Heart left ventricle (tissue), 16 donors: ENCODE measurements at regions not wholly inside any gene's neighbourhood (a gene's known extent, or its start where the extent isn't known, plus 50 kb on each side); places are given as distances from the start of the nearest gene placed in this dataset.

Experiments used
- ATAC-seq, 4 donors: fragments of 200-7000 bp; cut with Tn5 transposase; one replicate each; pipeline ENCODE4 v1.9.1; 2020 to 2022; ENCODE audit warnings: moderate library complexity in 4 of 4, mild to moderate bottlenecking in 3 of 4, moderate number of reproducible peaks in 1 of 4
- DNase-seq, 5 donors: peaks; one replicate each; pipeline ENCODE4 v3.0.0-alpha.2; 2020
- H3K27ac ChIP-seq, 12 donors: fragments of 200-600 bp; sonication (generic) in 4 of 12; one replicate each; pipeline versions ENCODE4 v1.5.0 to v1.8.0; 2016 to 2022; ENCODE audit warnings: mild to moderate bottlenecking in 2 of 12
- H3K27me3 ChIP-seq, 9 donors: fragments of 200-600 bp; sonication (generic) in 2 of 9; one replicate each; pipeline versions ENCODE4 v1.5.1 to v1.8.0; 2016 to 2022; ENCODE audit warnings: mild to moderate bottlenecking in 3 of 9
- H3K36me3 ChIP-seq, 9 donors: fragments of 200-600 bp; sonication (generic) in 2 of 9; one replicate each; pipeline versions ENCODE4 v1.5.0 to v1.8.0; 2018 to 2022; ENCODE audit warnings: mild to moderate bottlenecking in 2 of 9
- H3K4me1 ChIP-seq, 12 donors: fragments of 200-600 bp; sonication (generic) in 4 of 12; one replicate each; pipeline versions ENCODE4 v1.5.0 to v1.8.0; 2016 to 2022; ENCODE audit warnings: mild to moderate bottlenecking in 3 of 12
- H3K4me3 ChIP-seq, 12 donors: fragments of 200-600 bp; sonication (generic) in 4 of 12; one replicate each; pipeline versions ENCODE4 v1.5.0 to v1.8.0; 2017 to 2022; ENCODE audit warnings: mild to moderate bottlenecking in 9 of 12, moderate library complexity in 4 of 12
- H3K9me3 ChIP-seq, 12 donors: fragments of 200-600 bp; sonication (generic) in 4 of 12; one replicate each; pipeline versions ENCODE4 v1.5.0 to v1.8.0; 2016 to 2022; ENCODE audit warnings: mild to moderate bottlenecking in 1 of 12
- POLR2A ChIP-seq, 2 donors: fragments of 450-650 bp; IDR thresholded peaks; one replicate each; pipeline ENCODE4 v1.6.1; 2017; ENCODE audit warnings: antibody characterized with exemption in 2 of 2, mild to moderate bottlenecking in 2 of 2, moderate library complexity in 2 of 2
- WGBS, 4 donors: extraction: QIAGEN DNeasy Blood & Tissue Kit in 2 of 4; methylation state at CpG; one replicate each; pipeline versions ENCODE4 v1.1.5 to v1.1.7; 2013 to 2018; 5-methylcytosine and 5-hydroxymethylcytosine counted together
- intact Hi-C, 10 donors: fragments of 100-400 bp; cut with DNase I; formaldehyde crosslinking; loops; one replicate each; pipeline versions ENCODE4 v1.11.1 to v1.14.2; 2022
- TF ChIP-seq, protein P1 (sequence below), 12 donors: fragments of 200-600 bp; sonication (generic) in 4 of 12; IDR thresholded peaks; one replicate each; pipeline versions ENCODE4 v1.5.0 to v1.8.0; 2018 to 2022; ENCODE audit warnings: antibody characterized with exemption in 12 of 12, mild to moderate bottlenecking in 5 of 12
- donor health status: ischemic (EF 13 %, LVEDD 7.1; RV severe dilation, severe dysfunction).
- donor health status: healthy with polysubstance abuse.
- donor health status: DM: no; HTN: yes; CAD: no.
- donor health status: DM: no; HTN: no; CAD: no.
- donor health status: ischemic (EF 25% LVEDD 6.9; RV normal size, moderate dysfunction).
- donor health status: ischemic (EF 25% LVEDD 5.7; RV mildly dilated, moderate dysfunction).
- donor health status: healthy.
- donor health status: DM: yes; HTN: yes; CAD: no.
- donor health status: ischemic (EF 35%, LVEDD 5.7; RV mildly dilated, moderate dysfunction).
- donor health status: nonischemic (EF 11% LVEDD 7.7; RV severe dilation, severe dysfunction).
- donor health status: DM: yes; HTN: yes; CAD: no.
- donor health status: PGD.
- donor health status: ischemic (EF 29% LVEDD 5.4; RV normal size, mild dysfunction).
- donor health status: nonischemic (EF 23%, LVEDD 6.1; RV moderate dilation, normal function).

DNA sequence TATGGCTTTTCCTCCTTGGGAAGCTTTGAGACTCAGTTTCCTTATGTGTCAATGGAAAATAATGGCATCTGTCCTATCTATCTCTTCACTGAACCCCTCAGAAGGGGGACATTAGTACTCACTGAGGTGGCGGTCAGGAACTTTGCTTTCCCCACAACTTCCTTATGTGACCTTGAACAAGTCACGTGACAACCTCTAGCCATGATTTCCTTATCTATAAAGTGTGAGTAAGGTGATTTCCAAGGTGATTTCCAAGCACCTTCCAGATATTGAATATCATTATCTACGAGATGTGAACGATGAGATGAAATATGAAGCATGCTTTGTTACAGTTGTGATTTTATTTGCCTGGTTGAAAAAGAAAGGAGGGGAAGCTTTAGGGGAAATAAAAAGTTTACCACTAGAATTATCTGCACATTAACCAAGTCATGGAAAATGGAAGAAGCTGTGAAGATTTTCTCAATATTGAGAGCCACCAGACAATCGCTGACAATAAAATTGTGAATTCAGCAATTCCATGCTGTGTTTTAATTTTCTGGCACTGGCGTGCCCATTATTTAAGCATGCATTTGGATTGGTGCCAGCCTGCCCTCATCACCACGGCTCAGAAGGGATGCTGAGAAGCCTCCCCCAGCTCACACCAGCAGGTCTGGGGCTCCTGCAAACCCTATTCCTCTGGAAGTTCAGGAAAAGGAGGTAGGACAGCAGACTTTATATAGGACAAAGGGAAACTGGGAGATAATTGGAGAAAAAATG is 255.3 kb downstream of the CD83 start:
- no peak overlapping the region for H3K27ac ChIP-seq
- peaks cover 0 to 14% (median 0%) of the 10 kb centered on the region in 12 donors for H3K4me1 ChIP-seq
- WGBS, 4 donors = 72 to 78% (median 73%) methylated on average over 7 of the region's 7 CpGs
- H3K36me3 ChIP-seq = no peaks in the 10 kb centered on the region
- no peak overlapping the region for H3K4me3 ChIP-seq
- ATAC-seq = no peak
- TF ChIP-seq POLR2A (IDR thresholded peaks at IDR 0.05) = no peak
- TF ChIP-seq, protein P1, sequence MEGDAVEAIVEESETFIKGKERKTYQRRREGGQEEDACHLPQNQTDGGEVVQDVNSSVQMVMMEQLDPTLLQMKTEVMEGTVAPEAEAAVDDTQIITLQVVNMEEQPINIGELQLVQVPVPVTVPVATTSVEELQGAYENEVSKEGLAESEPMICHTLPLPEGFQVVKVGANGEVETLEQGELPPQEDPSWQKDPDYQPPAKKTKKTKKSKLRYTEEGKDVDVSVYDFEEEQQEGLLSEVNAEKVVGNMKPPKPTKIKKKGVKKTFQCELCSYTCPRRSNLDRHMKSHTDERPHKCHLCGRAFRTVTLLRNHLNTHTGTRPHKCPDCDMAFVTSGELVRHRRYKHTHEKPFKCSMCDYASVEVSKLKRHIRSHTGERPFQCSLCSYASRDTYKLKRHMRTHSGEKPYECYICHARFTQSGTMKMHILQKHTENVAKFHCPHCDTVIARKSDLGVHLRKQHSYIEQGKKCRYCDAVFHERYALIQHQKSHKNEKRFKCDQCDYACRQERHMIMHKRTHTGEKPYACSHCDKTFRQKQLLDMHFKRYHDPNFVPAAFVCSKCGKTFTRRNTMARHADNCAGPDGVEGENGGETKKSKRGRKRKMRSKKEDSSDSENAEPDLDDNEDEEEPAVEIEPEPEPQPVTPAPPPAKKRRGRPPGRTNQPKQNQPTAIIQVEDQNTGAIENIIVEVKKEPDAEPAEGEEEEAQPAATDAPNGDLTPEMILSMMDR (IDR thresholded peaks at IDR 0.05) = no peak
- intact Hi-C loops = no loop called here
- H3K27me3 ChIP-seq = no peaks in the 10 kb centered on the region
- no peak for DNase-seq
- H3K9me3 ChIP-seq = peaks cover 0 to 3% (median 0%) of the 10 kb centered on the region in 12 donors

GRCh38 chr6:14373648-14374437 is 256.3 kb downstream of the CD83 start:
- Histone ChIP-seq H3K36me3 (no peaks in the 10 kb centered on the region), H3K4me3 (no peak overlapping the region), H3K27me3 (no peaks in the 10 kb centered on the region), H3K4me1 (peaks cover 0 to 14% (median 0%) of the 10 kb centered on the region in 12 donors), H3K9me3 (peaks cover 0 to 8% (median 0%) of the 10 kb centered on the region in 12 donors), H3K27ac (no peak overlapping the region)
- TF ChIP-seq, protein P1 (IDR thresholded peaks at IDR 0.05) = no peak
- TF ChIP-seq POLR2A (IDR thresholded peaks at IDR 0.05) = no peak
- no peak for DNase-seq
- intact Hi-C loops = no loop called here
- 88 to 93% (median 92%) methylated on average over 7 of the region's 7 CpGs for WGBS, 4 donors
- no peak for ATAC-seq

- no peaks in the 10 kb centered on the region for H3K36me3 ChIP-seq
- H3K9me3 ChIP-seq = peaks cover 0 to 8% (median 0%) of the 10 kb centered on the region in 12 donors
- TF ChIP-seq POLR2A (IDR thresholded peaks at IDR 0.05) = no peak
- intact Hi-C loops = no loop called here
- ATAC-seq (no peak), DNase-seq (no peak)
- 53 to 75% (median 71%) methylated on average over 1 of the region's 1 CpG for WGBS, 4 donors
- peaks cover 0 to 14% (median 0%) of the 10 kb centered on the region in 12 donors for H3K4me1 ChIP-seq
- H3K4me3 ChIP-seq = no peak overlapping the region
- no peaks in the 10 kb centered on the region for H3K27me3 ChIP-seq
- no peak overlapping the region for H3K27ac ChIP-seq
Observed at GRCh38 chr6:14375930-14376329, 258.4 kb downstream of the CD83 start.

- Histone ChIP-seq H3K4me3 (no peak overlapping the region), H3K36me3 (no peaks in the 10 kb centered on the region), H3K27ac (no peak overlapping the region), H3K4me1 (peaks cover 0 to 11% (median 0%) of the 10 kb centered on the region in 12 donors), H3K9me3 (peaks cover 0 to 8% (median 0%) of the 10 kb centered on the region in 12 donors), H3K27me3 (no peaks in the 10 kb centered on the region)
- TF ChIP-seq POLR2A (IDR thresholded peaks at IDR 0.05) = no peak
- TF ChIP-seq, protein P1 (IDR thresholded peaks at IDR 0.05) = no peak
- ATAC-seq = no peak
- 78 to 88% (median 82%) methylated on average over 3 of the region's 3 CpGs for WGBS, 4 donors
- DNase-seq = no peak
- intact Hi-C loops = no loop called here
Observed at GRCh38 chr6:14379568-14379967, 262.0 kb downstream of the CD83 start.
